ENCODE measurements at regions not wholly inside any gene's neighbourhood (a gene's known extent, or its start where the extent isn't known, plus 50 kb on each side); places are given as distances from the start of the nearest gene placed in this dataset.
"Not testable (repeated sequence)": the region's sequence is repeated elsewhere in the genome, so short reads cannot be mapped to it uniquely, and the experiment has no call there.

GRCh38 chr16:55989569-55989907 is 114.4 kb upstream of the CES5A start:
- H3K9me3 ChIP-seq (ENCODE audit: low read length), result no peaks in the 10 kb centered on the region
- no peak for TF ChIP-seq POLR2AphosphoS5 (IDR thresholded peaks at IDR 0.05)
- TF ChIP-seq REST (IDR thresholded peaks at IDR 0.05; ENCODE audit: borderline replicate concordance), result no peak
- TF ChIP-seq RAD21 (conservative IDR thresholded peaks at IDR 0.05), result no peak
- no peak for TF ChIP-seq EZH2 (IDR thresholded peaks at IDR 0.05; ENCODE audit: borderline replicate concordance, insufficient read depth, low read length, poor library complexity, severe bottlenecking)
- TF ChIP-seq CTCF (IDR thresholded peaks at IDR 0.05; ENCODE audit: poor library complexity, severe bottlenecking), result no peak
- TF ChIP-seq EP300 (conservative IDR thresholded peaks at IDR 0.05; ENCODE audit: poor library complexity, severe bottlenecking), result no peak
- no peak for TF ChIP-seq TAF1 (IDR thresholded peaks at IDR 0.05; ENCODE audit: low read depth)
- TF ChIP-seq MXI1 (conservative IDR thresholded peaks at IDR 0.05; ENCODE audit: poor library complexity, severe bottlenecking), result no peak
- TF ChIP-seq SMC3 (conservative IDR thresholded peaks at IDR 0.05; ENCODE audit: poor library complexity), result no peak
- no peaks in the 10 kb centered on the region for H3F3A ChIP-seq (ENCODE audit: insufficient read depth, low read length, poor library complexity, severe bottlenecking)
- H3K27me3 ChIP-seq (ENCODE audit: insufficient read depth, low read depth, low read length), result no peaks in the 10 kb centered on the region
- no peak overlapping the region for H2AFZ ChIP-seq (ENCODE audit: low read depth, low read length)
- H4K20me1 ChIP-seq (ENCODE audit: insufficient read depth), result no peaks in the 10 kb centered on the region
- H3K9ac ChIP-seq (ENCODE audit: low read length), result no peak overlapping the region
- no peaks in the 10 kb centered on the region for H3K36me3 ChIP-seq (ENCODE audit: insufficient read depth, low read length)
- no peak overlapping the region for H3K4me2 ChIP-seq (ENCODE audit: low read length)
- H3K9me2 ChIP-seq (ENCODE audit: insufficient read depth, low read length), result no peaks in the 10 kb centered on the region
- H3K4me3 ChIP-seq (ENCODE audit: low read length), result no peak overlapping the region
- no peak overlapping the region for H3K27ac ChIP-seq (ENCODE audit: low read length)
- no peaks in the 10 kb centered on the region for H3K79me2 ChIP-seq (replicated peaks; ENCODE audit: insufficient read depth, low read length)

GRCh38 chr16:55988850-55989568 is 113.8 kb upstream of the CES5A start:
- H3K27me3 ChIP-seq (ENCODE audit: insufficient read depth, low read depth, low read length); H3K4me2 ChIP-seq (ENCODE audit: low read length); H3F3A ChIP-seq (ENCODE audit: insufficient read depth, low read length, poor library complexity, severe bottlenecking); H3K36me3 ChIP-seq (ENCODE audit: insufficient read depth, low read length); H2AFZ ChIP-seq (ENCODE audit: low read depth, low read length); H3K9me2 ChIP-seq (ENCODE audit: insufficient read depth, low read length); H3K9me3 ChIP-seq (ENCODE audit: low read length); H3K79me2 ChIP-seq (replicated peaks; ENCODE audit: insufficient read depth, low read length); H3K27ac ChIP-seq (ENCODE audit: low read length); H4K20me1 ChIP-seq (ENCODE audit: insufficient read depth); H3K4me3 ChIP-seq (ENCODE audit: low read length); H3K9ac ChIP-seq (ENCODE audit: low read length): not testable (repeated sequence)

GRCh38 chr16:55988013-55988412 is 112.8 kb upstream of the CES5A start:
- no peaks in the 10 kb centered on the region for H3F3A ChIP-seq (ENCODE audit: insufficient read depth, low read length, poor library complexity, severe bottlenecking)
- TF ChIP-seq SMC3 (conservative IDR thresholded peaks at IDR 0.05; ENCODE audit: poor library complexity) (no peak), CTCF (IDR thresholded peaks at IDR 0.05; ENCODE audit: poor library complexity, severe bottlenecking) (no peak), REST (IDR thresholded peaks at IDR 0.05; ENCODE audit: borderline replicate concordance) (no peak), POLR2AphosphoS5 (IDR thresholded peaks at IDR 0.05) (no peak), EP300 (conservative IDR thresholded peaks at IDR 0.05; ENCODE audit: poor library complexity, severe bottlenecking) (no peak), TAF1 (IDR thresholded peaks at IDR 0.05; ENCODE audit: low read depth) (no peak), MXI1 (conservative IDR thresholded peaks at IDR 0.05; ENCODE audit: poor library complexity, severe bottlenecking) (no peak), RAD21 (conservative IDR thresholded peaks at IDR 0.05) (no peak), EZH2 (IDR thresholded peaks at IDR 0.05; ENCODE audit: borderline replicate concordance, insufficient read depth, low read length, poor library complexity, severe bottlenecking) (no peak)

More at GRCh38 chr16:55988013-55988412, 112.8 kb upstream of the CES5A start:
- Histone ChIP-seq H2AFZ (ENCODE audit: low read depth, low read length) (no peak overlapping the region), H3K9me2 (ENCODE audit: insufficient read depth, low read length) (no peaks in the 10 kb centered on the region), H4K20me1 (ENCODE audit: insufficient read depth) (no peaks in the 10 kb centered on the region), H3K79me2 (replicated peaks; ENCODE audit: insufficient read depth, low read length) (no peaks in the 10 kb centered on the region), H3K27me3 (ENCODE audit: insufficient read depth, low read depth, low read length) (no peaks in the 10 kb centered on the region), H3K27ac (ENCODE audit: low read length) (no peak overlapping the region), H3K4me3 (ENCODE audit: low read length) (no peak overlapping the region), H3K4me2 (ENCODE audit: low read length) (no peak overlapping the region), H3K9me3 (ENCODE audit: low read length) (no peaks in the 10 kb centered on the region), H3K36me3 (ENCODE audit: insufficient read depth, low read length) (no peaks in the 10 kb centered on the region), H3K9ac (ENCODE audit: low read length) (no peak overlapping the region)

Data from neural cell (in vitro differentiated cells).